Osteoblast (primary cell): ENCODE measurements at regions not wholly inside any gene's neighbourhood (a gene's known extent, or its start where the extent isn't known, plus 50 kb on each side); places are given as distances from the start of the nearest gene placed in this dataset.

Experiments
- DNase-seq: peaks from one replicate; pipeline ENCODE4 v3.0.0; 2011; ENCODE audit warnings: low spot score, mixed read lengths; ENCODE audit not compliant: insufficient read length; ENCODE audit errors: missing footprints
- H2AFZ ChIP-seq: 2 replicates; pipeline ENCODE4 v1.6.0; 2011; ENCODE audit warnings: mild to moderate bottlenecking, low read length
- H3K27ac ChIP-seq: 2 replicates; pipeline ENCODE4 v1.5.1; 2011; ENCODE audit warnings: mild to moderate bottlenecking, low read depth, low read length, moderate library complexity
- H3K27me3 ChIP-seq: 2 replicates; pipeline ENCODE4 v1.6.0; 2012; ENCODE audit warnings: mild to moderate bottlenecking, control low read depth, inconsistent platforms, low read length, moderate library complexity; ENCODE audit not compliant: insufficient read depth
- H3K36me3 ChIP-seq: 2 replicates; pipeline ENCODE4 v1.5.1; 2011; ENCODE audit warnings: mild to moderate bottlenecking, low read length, control low read depth, moderate library complexity; ENCODE audit not compliant: insufficient read depth
- H3K4me1 ChIP-seq: 2 replicates; pipeline ENCODE4 v1.5.1; 2011; ENCODE audit warnings: mild to moderate bottlenecking, low read length, control low read depth, moderate library complexity; ENCODE audit not compliant: insufficient read depth
- H3K4me2 ChIP-seq: 2 replicates; pipeline ENCODE4 v1.6.0; 2011; ENCODE audit warnings: mild to moderate bottlenecking, low read length; ENCODE audit not compliant: insufficient read depth
- H3K4me3 ChIP-seq: fragments of 200-600 bp; sonication (generic); 3 replicates; pipeline ENCODE4 v1.5.1; 2012; ENCODE audit warnings: mild to moderate bottlenecking, low read length, inconsistent platforms; ENCODE audit not compliant: insufficient read depth
- H3K79me2 ChIP-seq: 2 replicates; pipeline ENCODE4 v1.6.0; 2012; ENCODE audit warnings: mild to moderate bottlenecking, low read length, control low read depth, inconsistent platforms; ENCODE audit not compliant: insufficient read depth
- H3K9me3 ChIP-seq: 2 replicates; pipeline ENCODE4 v1.5.1; 2011; ENCODE audit warnings: low read depth, low read length, control low read depth
- H4K20me1 ChIP-seq: 2 replicates; pipeline ENCODE4 v1.6.0; 2012; ENCODE audit warnings: mild to moderate bottlenecking, low read length, control low read depth; ENCODE audit not compliant: insufficient read depth
- CTCF ChIP-seq: IDR thresholded peaks from 2 replicates; pipeline ENCODE4 v1.5.1; 2011; ENCODE audit warnings: mild to moderate bottlenecking, low read depth, low read length, moderate library complexity; ENCODE audit errors: extremely low read depth

- no peak overlapping the region for H3K4me2 ChIP-seq
- H4K20me1 ChIP-seq = no peaks in the 10 kb centered on the region
- H3K9me3 ChIP-seq = no peaks in the 10 kb centered on the region
- no peak overlapping the region for H3K4me3 ChIP-seq
- no peaks in the 10 kb centered on the region for H3K4me1 ChIP-seq
- no peak for TF ChIP-seq CTCF
- no peak overlapping the region for H3K27ac ChIP-seq
- no peaks in the 10 kb centered on the region for H3K27me3 ChIP-seq
- no peak for DNase-seq
- H2AFZ ChIP-seq = no peak overlapping the region
- H3K79me2 ChIP-seq = no peaks in the 10 kb centered on the region
- H3K36me3 ChIP-seq = no peaks in the 10 kb centered on the region
These were observed 288.1 kb downstream of the MYCN start for GRCh38 chr2:16228471-16228870.

- H3K79me2 ChIP-seq = no peaks in the 10 kb centered on the region
- H3K27ac ChIP-seq = no peak overlapping the region
- no peak overlapping the region for H2AFZ ChIP-seq
- DNase-seq = no peak
- no peaks in the 10 kb centered on the region for H3K4me1 ChIP-seq
- H3K36me3 ChIP-seq = no peaks in the 10 kb centered on the region
- H3K27me3 ChIP-seq = no peaks in the 10 kb centered on the region
- no peak overlapping the region for H3K4me3 ChIP-seq
- H4K20me1 ChIP-seq = no peaks in the 10 kb centered on the region
- no peaks in the 10 kb centered on the region for H3K9me3 ChIP-seq
- H3K4me2 ChIP-seq = no peak overlapping the region
- no peak for TF ChIP-seq CTCF
These were observed 287.6 kb downstream of the MYCN start for GRCh38 chr2:16227811-16228462.

GRCh38 chr2:16226943-16227664 is 286.8 kb downstream of the MYCN start:
- Histone ChIP-seq H3K79me2 (no peaks in the 10 kb centered on the region), H3K36me3 (no peaks in the 10 kb centered on the region), H3K4me1 (no peaks in the 10 kb centered on the region), H2AFZ (no peak overlapping the region), H3K9me3 (no peaks in the 10 kb centered on the region), H3K4me2 (no peak overlapping the region), H4K20me1 (no peaks in the 10 kb centered on the region), H3K27ac (no peak overlapping the region), H3K27me3 (no peaks in the 10 kb centered on the region), H3K4me3 (no peak overlapping the region)
- no peak for TF ChIP-seq CTCF
- no peak for DNase-seq

GRCh38 chr2:16226381-16226780 is 286.0 kb downstream of the MYCN start:
- Histone ChIP-seq H3K27ac (no peak overlapping the region), H3K27me3 (no peaks in the 10 kb centered on the region), H3K4me2 (no peak overlapping the region), H3K79me2 (no peaks in the 10 kb centered on the region), H2AFZ (no peak overlapping the region), H3K4me3 (no peak overlapping the region), H3K36me3 (no peaks in the 10 kb centered on the region), H4K20me1 (no peaks in the 10 kb centered on the region), H3K9me3 (peaks cover 4% of the 10 kb centered on the region), H3K4me1 (no peaks in the 10 kb centered on the region)
- no peak for TF ChIP-seq CTCF
- DNase-seq = no peak
